HG02938 (cell line): ENCODE measurements at regions not wholly inside any gene's neighbourhood (a gene's known extent, or its start where the extent isn't known, plus 50 kb on each side); places are given as distances from the start of the nearest gene placed in this dataset.
A peak's percentile ranks its signal among the peaks of the same experiment; 100 is the strongest.
"Not testable (repeated sequence)": the region's sequence is repeated elsewhere in the genome, so short reads cannot be mapped to it uniquely, and the experiment has no call there.

Experiments used
- ATAC-seq: cut with Tn5 transposase; IDR thresholded peaks from one replicate; pipeline ENCODE4 v1.9.1; 2021; ENCODE audit warnings: mild to moderate bottlenecking, moderate library complexity; ENCODE audit not compliant: unreplicated experiment

GRCh38 chr2:185984670-185985069 is 246.1 kb downstream of the FSIP2 start:
- no peak for ATAC-seq

GRCh38 chr2:185988907-185989306 is 250.3 kb downstream of the FSIP2 start:
- not testable (repeated sequence) for ATAC-seq

- no peak for ATAC-seq
These were observed 252.4 kb downstream of the FSIP2 start for GRCh38 chr2:185990861-185991525.

- ATAC-seq = no peak
These were observed 260.0 kb downstream of the FSIP2 start for GRCh38 chr2:185998562-185999070.

- ATAC-seq = no peak
These were observed 270.7 kb downstream of the FSIP2 start for GRCh38 chr2:186009341-186009740.

- ATAC-seq = no peak
These were observed 278.7 kb downstream of the FSIP2 start for GRCh38 chr2:186017278-186017677.

GRCh38 chr2:186024921-186025320 is 286.3 kb downstream of the FSIP2 start:
- no peak for ATAC-seq

GRCh38 chr2:186027922-186028321 is 289.3 kb downstream of the FSIP2 start:
- peak; percentile 78 for ATAC-seq

GRCh38 chr2:186031229-186031628 is 292.6 kb downstream of the FSIP2 start:
- peak; percentile 41 for ATAC-seq

GRCh38 chr2:186032102-186032738 is 293.6 kb downstream of the FSIP2 start:
- no peak for ATAC-seq

GRCh38 chr2:186032930-186033329 is 294.3 kb downstream of the FSIP2 start:
- no peak for ATAC-seq

- no peak for ATAC-seq
These were observed 294.9 kb downstream of the FSIP2 start for GRCh38 chr2:186033541-186033940.

- no peak for ATAC-seq
These were observed 298.4 kb downstream of the FSIP2 start for GRCh38 chr2:186036862-186037449.

GRCh38 chr2:186042207-186043028 is 303.8 kb downstream of the FSIP2 start:
- no peak for ATAC-seq

GRCh38 chr2:186044761-186045160 is 306.2 kb downstream of the FSIP2 start:
- no peak for ATAC-seq

GRCh38 chr2:186052930-186053329 is 314.3 kb downstream of the FSIP2 start:
- no peak for ATAC-seq

GRCh38 chr2:186058614-186059013 is 320.0 kb downstream of the FSIP2 start:
- no peak for ATAC-seq

- no peak for ATAC-seq
These were observed 320.5 kb downstream of the FSIP2 start for GRCh38 chr2:186059096-186059495.

GRCh38 chr2:186060744-186061440 is 322.3 kb downstream of the FSIP2 start:
- ATAC-seq = no peak

- no peak for ATAC-seq
These were observed 325.9 kb downstream of the FSIP2 start for GRCh38 chr2:186064507-186064906.

GRCh38 chr2:186065491-186065890 is 326.9 kb downstream of the FSIP2 start:
- ATAC-seq = no peak
